ENCODE measurements at regions not wholly inside any gene's neighbourhood (a gene's known extent, or its start where the extent isn't known, plus 50 kb on each side); places are given as distances from the start of the nearest gene placed in this dataset.
"Not testable (repeated sequence)": the region's sequence is repeated elsewhere in the genome, so short reads cannot be mapped to it uniquely, and the experiment has no call there.

- TF ChIP-seq POLR2A (IDR thresholded peaks at IDR 0.05), result no peak
- TF ChIP-seq CTCF (IDR thresholded peaks at IDR 0.05), result no peak
- TF ChIP-seq POLR2AphosphoS5 (IDR thresholded peaks at IDR 0.05), result no peak
- DNase-seq (ENCODE audit: low spot score in 2 of 2), result no peak
- no peaks in the 10 kb centered on the region for H3K4me1 ChIP-seq
- intact Hi-C loops (cut with DNase I; ENCODE audit: low total_unique reads), result no loop called here
- no peaks in the 10 kb centered on the region for H3K36me3 ChIP-seq
- H3K27ac ChIP-seq, result no peak overlapping the region
- H3K9me3 ChIP-seq, result no peaks in the 10 kb centered on the region
- H3K4me3 ChIP-seq, result no peak overlapping the region
- no peaks in the 10 kb centered on the region for H3K27me3 ChIP-seq
Measured at GRCh38 chr3:31095255-31095654, 200.8 kb upstream of the GADL1 start.

GRCh38 chr3:31096661-31097395, 202.4 kb upstream of the GADL1 start:
- H3K4me3 ChIP-seq, result no peak overlapping the region
- DNase-seq (ENCODE audit: low spot score in 2 of 2), result no peak
- H3K27ac ChIP-seq, result no peak overlapping the region
- H3K27me3 ChIP-seq, result no peaks in the 10 kb centered on the region
- H3K4me1 ChIP-seq, result no peaks in the 10 kb centered on the region
- no peaks in the 10 kb centered on the region for H3K9me3 ChIP-seq
- H3K36me3 ChIP-seq, result no peaks in the 10 kb centered on the region
- TF ChIP-seq CTCF (IDR thresholded peaks at IDR 0.05) (no peak), POLR2AphosphoS5 (IDR thresholded peaks at IDR 0.05) (no peak), POLR2A (IDR thresholded peaks at IDR 0.05) (no peak)
- intact Hi-C loops (cut with DNase I; ENCODE audit: low total_unique reads), result no loop called here

- Histone ChIP-seq H3K4me3 (no peak overlapping the region), H3K36me3 (no peaks in the 10 kb centered on the region), H3K27ac (no peak overlapping the region), H3K4me1 (no peaks in the 10 kb centered on the region), H3K9me3 (no peaks in the 10 kb centered on the region), H3K27me3 (no peaks in the 10 kb centered on the region)
- no peak for DNase-seq (ENCODE audit: low spot score in 2 of 2)
- intact Hi-C loops (cut with DNase I; ENCODE audit: low total_unique reads), result no loop called here
- no peak for TF ChIP-seq CTCF (IDR thresholded peaks at IDR 0.05)
- TF ChIP-seq POLR2A (IDR thresholded peaks at IDR 0.05), result no peak
- no peak for TF ChIP-seq POLR2AphosphoS5 (IDR thresholded peaks at IDR 0.05)
Measured at GRCh38 chr3:31100519-31100918, 206.1 kb upstream of the GADL1 start.

- intact Hi-C loops (cut with DNase I; ENCODE audit: low total_unique reads); H3K27ac ChIP-seq; DNase-seq (ENCODE audit: low spot score in 2 of 2); H3K4me1 ChIP-seq; H3K9me3 ChIP-seq; H3K27me3 ChIP-seq; H3K36me3 ChIP-seq; H3K4me3 ChIP-seq: not testable (repeated sequence)
Measured at GRCh38 chr3:31101285-31101684, 206.8 kb upstream of the GADL1 start.

GRCh38 chr3:31102196-31102879, 207.9 kb upstream of the GADL1 start:
- intact Hi-C loops (cut with DNase I; ENCODE audit: low total_unique reads), result no loop called here
- H3K4me1 ChIP-seq, result no peaks in the 10 kb centered on the region
- no peak overlapping the region for H3K27ac ChIP-seq
- no peaks in the 10 kb centered on the region for H3K9me3 ChIP-seq
- no peak for DNase-seq (ENCODE audit: low spot score in 2 of 2)
- H3K36me3 ChIP-seq, result no peaks in the 10 kb centered on the region
- no peak for TF ChIP-seq POLR2AphosphoS5 (IDR thresholded peaks at IDR 0.05)
- TF ChIP-seq POLR2A (IDR thresholded peaks at IDR 0.05), result no peak
- TF ChIP-seq CTCF (IDR thresholded peaks at IDR 0.05), result no peak
- H3K4me3 ChIP-seq, result no peak overlapping the region
- H3K27me3 ChIP-seq, result no peaks in the 10 kb centered on the region

Data from breast epithelium (tissue), 4 donors.